Upper lobe of left lung (tissue), 4 donors: ENCODE measurements at regions not wholly inside any gene's neighbourhood (a gene's known extent, or its start where the extent isn't known, plus 50 kb on each side); places are given as distances from the start of the nearest gene placed in this dataset.

Source experiments
- CTCF ChIP-seq, 6 experiments: fragments of 450-650 bp in 4 of 6; fragments of 200-600 bp in 2 of 6; sonication (generic) in 2 of 6; IDR thresholded peaks; one replicate each; pipeline ENCODE4 v1.5.1; 2016 to 2019; ENCODE audit warnings: antibody characterized with exemption in 6 of 6
- EP300 ChIP-seq, 4 donors: sonication (generic); formaldehyde crosslinking; IDR thresholded peaks; one replicate each; pipeline ENCODE4 v1.5.1; 2017; ENCODE audit warnings: antibody characterized with exemption in 4 of 4, control low read depth in 2 of 4
- POLR2AphosphoS5 ChIP-seq, 2 donors: sonication (generic); formaldehyde crosslinking; IDR thresholded peaks; one replicate each; pipeline ENCODE4 v1.5.1; 2017; ENCODE audit warnings: antibody characterized with exemption in 2 of 2

- TF ChIP-seq POLR2AphosphoS5 (IDR thresholded peaks at IDR 0.05) (no peak), CTCF (IDR thresholded peaks at IDR 0.05) (no peak), EP300 (IDR thresholded peaks at IDR 0.05) (no peak)
Measured at GRCh38 chr1:43047135-43047534, 88.5 kb upstream of the SLC2A1 start.
